HL-60 (cell line): ENCODE measurements at regions not wholly inside any gene's neighbourhood (a gene's known extent, or its start where the extent isn't known, plus 50 kb on each side); places are given as distances from the start of the nearest gene placed in this dataset.

ENCODE experiments used
- GABPA ChIP-seq: IDR thresholded peaks from 2 replicates; pipeline ENCODE4 v1.6.1; 2012; ENCODE audit warnings: low read depth
- TF ChIP-seq, protein P1 (sequence below): IDR thresholded peaks from one replicate; pipeline ENCODE4 v1.5.1; 2011; ENCODE audit warnings: low read length, control low read depth, inconsistent platforms; ENCODE audit not compliant: insufficient read depth

DNA sequence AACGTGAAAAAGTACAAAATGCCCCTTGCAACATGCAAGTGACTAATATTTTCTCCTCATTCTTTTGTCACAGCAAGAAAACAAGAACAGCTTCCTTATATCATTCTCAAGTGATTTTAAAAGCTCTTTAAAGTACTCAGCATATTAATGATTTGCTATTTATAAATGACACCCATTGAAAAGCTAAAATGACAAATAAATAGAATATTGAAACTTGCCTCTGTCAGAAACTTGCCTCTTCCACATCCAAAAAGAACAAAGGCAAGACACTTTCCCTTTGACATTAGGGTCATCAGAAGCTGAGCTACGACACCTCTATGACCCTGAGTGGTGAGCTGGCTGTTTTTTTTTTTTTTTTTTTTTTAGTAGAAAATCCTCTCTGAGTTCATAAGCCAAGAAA, 339.6 kb upstream of the ITGA1 start:
- TF ChIP-seq, protein P1, sequence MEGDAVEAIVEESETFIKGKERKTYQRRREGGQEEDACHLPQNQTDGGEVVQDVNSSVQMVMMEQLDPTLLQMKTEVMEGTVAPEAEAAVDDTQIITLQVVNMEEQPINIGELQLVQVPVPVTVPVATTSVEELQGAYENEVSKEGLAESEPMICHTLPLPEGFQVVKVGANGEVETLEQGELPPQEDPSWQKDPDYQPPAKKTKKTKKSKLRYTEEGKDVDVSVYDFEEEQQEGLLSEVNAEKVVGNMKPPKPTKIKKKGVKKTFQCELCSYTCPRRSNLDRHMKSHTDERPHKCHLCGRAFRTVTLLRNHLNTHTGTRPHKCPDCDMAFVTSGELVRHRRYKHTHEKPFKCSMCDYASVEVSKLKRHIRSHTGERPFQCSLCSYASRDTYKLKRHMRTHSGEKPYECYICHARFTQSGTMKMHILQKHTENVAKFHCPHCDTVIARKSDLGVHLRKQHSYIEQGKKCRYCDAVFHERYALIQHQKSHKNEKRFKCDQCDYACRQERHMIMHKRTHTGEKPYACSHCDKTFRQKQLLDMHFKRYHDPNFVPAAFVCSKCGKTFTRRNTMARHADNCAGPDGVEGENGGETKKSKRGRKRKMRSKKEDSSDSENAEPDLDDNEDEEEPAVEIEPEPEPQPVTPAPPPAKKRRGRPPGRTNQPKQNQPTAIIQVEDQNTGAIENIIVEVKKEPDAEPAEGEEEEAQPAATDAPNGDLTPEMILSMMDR: no peak
- TF ChIP-seq GABPA: no peak
